Esophagus muscularis mucosa (tissue), 4 donors: ENCODE measurements at regions not wholly inside any gene's neighbourhood (a gene's known extent, or its start where the extent isn't known, plus 50 kb on each side); places are given as distances from the start of the nearest gene placed in this dataset.

ENCODE experiments used
- EP300 ChIP-seq: sonication (generic); formaldehyde crosslinking; IDR thresholded peaks from one replicate; pipeline ENCODE4 v1.6.1; 2017; ENCODE audit warnings: antibody characterized with exemption
- POLR2A ChIP-seq: fragments of 450-650 bp; IDR thresholded peaks from one replicate; pipeline ENCODE4 v1.6.1; 2017; ENCODE audit warnings: antibody characterized with exemption, moderate library complexity, mild to moderate bottlenecking, low read depth
- POLR2AphosphoS5 ChIP-seq, 2 donors: sonication (generic); formaldehyde crosslinking; IDR thresholded peaks; one replicate each; pipeline ENCODE4 v1.6.1; 2017; ENCODE audit warnings: antibody characterized with exemption in 2 of 2
- TF ChIP-seq, protein P1 (sequence below), 3 experiments: fragments of 200-600 bp in 2 of 3; fragments of 450-650 bp in 1 of 3; sonication (generic) in 2 of 3; IDR thresholded peaks; one replicate each; pipeline ENCODE4 v1.5.1; 2017 to 2019; ENCODE audit warnings: antibody characterized with exemption in 3 of 3, mild to moderate bottlenecking in 2 of 3, moderate library complexity in 1 of 3

DNA sequence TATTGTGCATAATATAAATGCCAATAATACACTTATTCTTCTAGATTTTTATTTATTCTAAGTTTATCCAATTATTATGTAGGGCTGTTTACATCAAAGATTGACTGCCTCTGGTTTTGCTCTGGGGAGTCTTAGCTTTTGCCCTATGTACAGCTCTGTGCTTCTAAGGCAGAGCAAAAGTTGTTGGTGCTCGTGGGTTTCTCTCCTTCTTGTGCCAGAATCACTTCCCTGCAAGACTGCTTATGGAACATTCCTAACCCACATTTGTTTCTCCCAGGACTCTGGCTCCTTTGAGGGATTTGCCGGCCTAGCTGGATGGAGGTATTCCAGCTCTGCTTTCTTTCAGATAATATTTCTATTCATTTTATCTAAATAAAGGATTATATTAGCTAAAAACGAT, 849.1 kb downstream of the USP25 start:
- TF ChIP-seq EP300 = no peak
- no peak for TF ChIP-seq POLR2A
- TF ChIP-seq, protein P1, sequence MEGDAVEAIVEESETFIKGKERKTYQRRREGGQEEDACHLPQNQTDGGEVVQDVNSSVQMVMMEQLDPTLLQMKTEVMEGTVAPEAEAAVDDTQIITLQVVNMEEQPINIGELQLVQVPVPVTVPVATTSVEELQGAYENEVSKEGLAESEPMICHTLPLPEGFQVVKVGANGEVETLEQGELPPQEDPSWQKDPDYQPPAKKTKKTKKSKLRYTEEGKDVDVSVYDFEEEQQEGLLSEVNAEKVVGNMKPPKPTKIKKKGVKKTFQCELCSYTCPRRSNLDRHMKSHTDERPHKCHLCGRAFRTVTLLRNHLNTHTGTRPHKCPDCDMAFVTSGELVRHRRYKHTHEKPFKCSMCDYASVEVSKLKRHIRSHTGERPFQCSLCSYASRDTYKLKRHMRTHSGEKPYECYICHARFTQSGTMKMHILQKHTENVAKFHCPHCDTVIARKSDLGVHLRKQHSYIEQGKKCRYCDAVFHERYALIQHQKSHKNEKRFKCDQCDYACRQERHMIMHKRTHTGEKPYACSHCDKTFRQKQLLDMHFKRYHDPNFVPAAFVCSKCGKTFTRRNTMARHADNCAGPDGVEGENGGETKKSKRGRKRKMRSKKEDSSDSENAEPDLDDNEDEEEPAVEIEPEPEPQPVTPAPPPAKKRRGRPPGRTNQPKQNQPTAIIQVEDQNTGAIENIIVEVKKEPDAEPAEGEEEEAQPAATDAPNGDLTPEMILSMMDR (IDR thresholded peaks at IDR 0.05) = no peak
- TF ChIP-seq POLR2AphosphoS5 (IDR thresholded peaks at IDR 0.05) = no peak
